HG03565 (cell line): ENCODE measurements at regions not wholly inside any gene's neighbourhood (a gene's known extent, or its start where the extent isn't known, plus 50 kb on each side); places are given as distances from the start of the nearest gene placed in this dataset.
"Not testable (repeated sequence)": the region's sequence is repeated elsewhere in the genome, so short reads cannot be mapped to it uniquely, and the experiment has no call there.

Experiments used
- ATAC-seq: cut with Tn5 transposase; IDR thresholded peaks from one replicate; pipeline ENCODE4 v1.9.1; 2021; ENCODE audit warnings: mild to moderate bottlenecking, moderate library complexity; ENCODE audit not compliant: unreplicated experiment

DNA sequence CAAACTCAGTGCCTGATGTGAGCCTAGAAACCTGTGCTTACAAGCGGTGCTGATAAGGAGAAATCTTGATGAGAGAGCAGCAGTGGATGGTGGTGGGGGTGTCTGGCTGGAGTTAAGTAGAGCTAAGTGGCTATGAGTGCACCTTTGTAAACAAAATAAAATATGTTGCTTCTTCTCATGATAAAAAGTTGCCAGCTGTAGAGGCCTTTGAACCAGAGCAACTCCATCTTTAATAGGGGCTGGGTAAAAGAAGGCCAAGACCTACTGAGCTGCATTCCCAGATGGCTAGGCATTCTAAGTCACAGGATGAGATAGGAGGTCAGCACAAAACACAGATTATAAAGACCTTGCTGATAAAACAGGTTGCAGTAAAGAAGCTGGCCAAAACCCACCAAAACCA lies 107.6 kb upstream of the FAM3C start:
- no peak for ATAC-seq

- ATAC-seq: no peak
Observed at GRCh38 chr7:121503039-121503438, 106.9 kb upstream of the FAM3C start.

GRCh38 chr7:121501566-121501965 lies 105.5 kb upstream of the FAM3C start:
- no peak for ATAC-seq

DNA sequence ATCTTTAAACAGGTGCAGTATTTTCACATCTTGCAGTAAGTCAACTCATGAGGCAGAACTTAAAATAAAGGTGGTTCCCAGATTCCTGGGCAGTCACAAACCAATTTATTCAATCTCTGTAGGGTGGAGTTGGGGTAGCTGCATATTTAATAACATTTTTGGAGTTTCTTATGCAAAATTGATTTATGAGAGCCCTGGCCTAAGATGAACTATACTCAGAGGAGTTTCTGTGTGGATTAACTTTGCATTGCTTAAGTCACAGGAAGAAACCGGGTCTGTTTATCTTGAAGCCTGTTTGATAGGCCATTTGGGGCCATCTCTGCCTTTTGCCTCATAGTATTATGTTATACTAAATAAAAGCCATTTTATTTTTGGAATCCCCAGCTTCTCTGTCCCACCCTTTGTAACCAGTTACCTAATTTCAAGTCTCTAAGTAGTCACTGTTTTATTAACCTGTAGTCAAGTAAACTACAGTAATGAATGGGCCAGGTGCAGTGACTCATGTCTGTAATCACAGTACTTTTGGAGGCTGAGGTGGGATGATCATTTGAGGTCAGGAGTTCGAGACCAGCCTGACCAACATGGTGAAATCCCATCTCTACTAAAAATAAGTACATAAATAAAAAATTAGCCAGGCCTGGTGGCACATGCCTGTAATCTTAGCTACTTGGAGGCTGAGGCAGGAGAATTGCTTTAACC lies 104.4 kb upstream of the FAM3C start:
- ATAC-seq: no peak

- no peak for ATAC-seq
Observed at GRCh38 chr7:121499624-121500023, 103.5 kb upstream of the FAM3C start.

DNA sequence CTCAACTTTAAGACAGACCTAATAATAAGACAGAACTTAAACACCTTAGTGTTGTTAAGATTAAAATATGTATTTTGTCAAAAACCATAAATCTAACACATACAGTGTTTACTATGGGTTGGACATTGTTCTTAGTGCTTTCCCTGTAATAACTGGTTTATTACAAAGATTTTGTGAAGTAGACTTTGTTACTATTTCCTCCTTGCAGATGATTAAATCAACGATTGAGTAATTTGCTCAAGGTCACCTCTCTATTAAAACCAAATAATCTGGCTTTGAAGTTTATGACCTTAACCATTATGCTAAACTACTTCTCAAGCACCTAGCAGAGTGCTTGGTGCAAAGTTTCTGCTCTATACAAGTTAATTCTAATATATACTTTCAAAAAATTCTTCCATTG lies 102.7 kb upstream of the FAM3C start:
- no peak for ATAC-seq

DNA sequence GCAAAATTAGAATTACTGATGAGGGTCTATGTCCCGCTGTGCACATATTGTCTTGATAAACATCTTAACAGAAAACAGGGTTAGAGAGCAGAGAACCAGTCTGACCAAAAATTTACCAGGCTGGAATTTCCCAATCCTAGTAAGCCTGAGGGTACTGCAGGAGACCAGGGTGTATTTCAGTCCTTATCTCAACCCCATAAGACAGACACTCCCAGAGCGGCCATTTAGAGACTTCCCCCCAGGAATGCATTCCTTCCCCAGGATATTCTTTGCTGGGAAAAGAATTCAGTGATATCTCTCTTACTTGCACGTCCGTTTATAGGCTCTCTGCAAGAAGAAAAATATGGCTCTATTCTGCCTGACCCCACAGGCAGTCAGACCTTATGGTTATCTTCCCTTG lies 101.4 kb upstream of the FAM3C start:
- ATAC-seq: not testable (repeated sequence)

GRCh38 chr7:121494516-121494915 lies 98.4 kb upstream of the FAM3C start:
- no peak for ATAC-seq

GRCh38 chr7:121493553-121493952 lies 97.4 kb upstream of the FAM3C start:
- no peak for ATAC-seq

DNA sequence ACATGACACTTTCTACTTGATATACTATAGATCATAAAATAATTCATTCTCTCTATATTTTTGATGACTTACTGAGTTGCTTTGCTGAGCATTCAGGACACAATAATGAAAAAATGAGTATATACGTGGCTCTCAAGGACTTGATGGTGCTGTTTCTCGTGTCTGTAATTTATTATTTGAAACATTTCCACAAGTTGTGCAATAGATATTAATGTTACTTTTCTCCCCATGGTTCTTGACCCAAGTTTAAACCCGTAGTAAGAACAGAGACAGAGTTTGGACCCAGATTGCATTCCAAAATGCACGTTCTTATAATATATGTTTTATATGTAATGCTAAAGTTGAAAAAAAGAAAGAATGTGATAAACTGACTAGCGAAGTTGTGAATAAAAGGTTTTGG lies 94.2 kb upstream of the FAM3C start:
- ATAC-seq: no peak

DNA sequence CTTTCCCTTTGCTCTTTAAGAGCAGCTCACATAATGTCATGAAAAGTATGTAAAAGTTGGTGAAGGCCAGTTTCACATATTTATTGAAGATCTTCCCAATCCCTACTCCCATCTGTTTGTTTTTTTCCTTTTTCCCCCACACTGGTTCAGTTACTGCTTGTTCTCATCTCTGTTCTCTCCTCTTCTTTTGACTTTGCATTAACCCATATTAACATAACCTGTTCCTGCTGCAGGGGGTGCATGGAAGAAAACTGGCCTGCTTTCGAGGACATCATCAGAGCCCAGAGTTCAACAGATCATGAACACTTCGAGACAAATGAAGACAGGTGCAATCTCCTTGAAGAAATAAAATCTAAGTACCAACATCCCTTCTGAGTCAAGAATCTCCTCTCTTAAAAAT lies 93.3 kb upstream of the FAM3C start:
- no peak for ATAC-seq

- no peak for ATAC-seq
Observed at GRCh38 chr7:121488111-121488650, 92.1 kb upstream of the FAM3C start.

DNA sequence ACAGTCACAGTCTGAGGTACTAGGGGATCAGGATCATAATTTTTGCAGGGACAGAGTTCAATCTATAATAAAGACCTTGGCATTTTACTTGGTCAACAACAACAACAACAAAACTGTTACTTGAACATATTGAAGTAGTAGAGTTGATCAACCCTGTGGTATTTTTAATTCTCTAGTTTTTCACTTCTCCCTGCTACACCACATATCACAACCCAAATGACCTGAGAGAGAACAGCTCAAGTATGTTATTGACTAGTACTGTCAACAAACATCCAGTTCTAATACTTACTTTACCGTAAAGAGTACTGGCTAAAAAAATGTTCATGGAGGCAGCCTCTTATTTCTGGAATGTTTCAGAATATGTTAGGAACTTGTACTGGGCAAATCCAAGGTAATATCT lies 90.5 kb upstream of the FAM3C start:
- no peak for ATAC-seq

GRCh38 chr7:121485467-121486243 lies 89.5 kb upstream of the FAM3C start:
- no peak for ATAC-seq

- no peak for ATAC-seq
Observed at GRCh38 chr7:121484089-121484763, 88.1 kb upstream of the FAM3C start.

DNA sequence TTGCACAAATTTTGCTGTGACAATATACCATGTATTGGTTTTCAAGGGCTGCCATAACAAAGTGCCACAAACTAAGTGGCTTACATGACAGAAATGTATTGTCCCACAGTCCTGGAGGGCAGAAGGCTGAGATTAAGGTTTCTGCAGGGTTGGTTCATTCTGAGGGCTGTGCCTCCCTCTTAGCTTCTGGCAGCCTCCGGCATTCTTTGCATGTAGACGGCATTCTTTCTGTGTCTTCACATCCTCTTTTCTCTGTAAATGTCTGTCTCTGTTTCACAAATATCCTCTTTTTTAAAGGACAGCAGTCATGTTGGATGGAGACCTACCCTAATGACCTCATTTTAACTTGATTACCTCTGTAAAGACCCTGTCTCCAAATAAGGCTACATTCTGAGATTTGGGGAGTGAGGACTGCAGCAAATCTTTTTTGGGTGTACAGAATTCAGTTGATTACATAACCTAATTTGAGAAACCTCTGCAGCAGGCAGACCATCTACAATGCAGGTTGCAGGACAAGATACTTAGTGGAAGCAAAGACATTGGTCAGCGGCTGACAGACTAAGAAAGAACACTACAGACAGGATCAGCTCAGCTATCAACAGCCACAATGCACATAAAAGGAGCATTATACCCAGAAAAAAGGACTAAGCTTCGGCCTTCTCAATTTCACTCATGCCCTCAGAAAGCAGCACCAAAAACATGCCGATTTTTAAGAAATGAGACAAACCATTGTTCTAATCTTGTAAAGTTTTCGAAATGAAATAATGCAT lies 84.6 kb upstream of the FAM3C start:
- ATAC-seq: no peak

DNA sequence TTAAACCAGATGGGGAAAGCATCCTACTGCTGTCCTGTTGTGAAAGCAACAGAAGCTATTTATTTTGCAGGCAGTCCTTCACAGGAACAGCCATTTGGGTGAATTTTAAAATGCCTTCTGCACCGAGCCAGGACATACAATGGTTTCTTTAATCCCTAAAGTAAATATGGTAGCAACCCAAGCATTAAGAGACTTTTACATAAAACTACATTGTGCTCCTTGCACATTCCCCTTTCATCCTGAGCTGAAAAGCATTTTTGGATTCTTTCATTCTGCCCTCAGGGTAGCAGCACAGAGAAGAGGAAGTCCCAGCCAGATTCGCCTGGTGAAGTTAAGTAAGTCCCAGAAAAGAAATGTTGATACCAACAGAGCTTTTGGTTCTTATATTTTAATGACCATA lies 84.0 kb upstream of the FAM3C start:
- no peak for ATAC-seq

DNA sequence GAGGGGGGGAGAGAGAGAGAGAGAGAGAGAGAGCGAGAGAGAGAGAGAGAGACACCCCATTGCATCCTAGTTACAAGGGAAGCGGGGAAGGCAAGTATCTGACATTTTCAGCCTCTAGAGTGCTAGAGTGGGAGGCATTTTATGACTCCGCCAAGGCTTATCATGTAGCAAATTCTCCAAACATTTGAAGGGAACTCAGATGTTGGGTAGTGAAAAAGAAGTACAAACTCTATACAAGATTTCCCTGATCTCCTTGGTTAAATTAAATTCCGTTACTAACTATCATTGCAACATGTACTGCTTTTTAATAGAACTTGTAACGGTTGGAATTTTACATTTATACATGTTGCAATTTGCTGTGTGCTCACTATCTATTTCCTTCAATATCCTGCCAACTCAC lies 83.4 kb upstream of the FAM3C start:
- no peak for ATAC-seq

DNA sequence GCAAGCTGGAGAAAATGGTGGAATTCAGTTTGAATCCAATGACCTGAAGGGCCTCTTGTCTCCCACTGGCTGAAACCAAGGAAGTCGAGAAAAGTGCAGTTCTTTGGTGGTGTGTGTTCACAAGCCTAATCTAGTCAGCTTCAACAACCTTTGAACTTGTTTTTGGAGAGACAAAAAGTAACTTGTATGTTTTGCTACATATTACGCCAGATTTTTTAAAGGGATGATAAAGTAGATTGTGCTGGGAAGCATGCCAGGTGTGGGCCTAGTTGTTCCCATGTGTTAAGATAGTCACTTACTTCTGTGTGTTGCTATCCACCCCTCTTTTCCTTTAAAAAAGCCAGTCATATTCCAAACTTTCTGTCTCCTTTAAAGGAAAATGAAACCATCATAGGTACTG lies 79.7 kb upstream of the FAM3C start:
- no peak for ATAC-seq

- no peak for ATAC-seq
Observed at GRCh38 chr7:121474301-121474673, 78.2 kb upstream of the FAM3C start.

- no peak for ATAC-seq
Observed at GRCh38 chr7:121473645-121474300, 77.7 kb upstream of the FAM3C start.
